Upper lobe of left lung (tissue), 6 donors: ENCODE measurements at regions not wholly inside any gene's neighbourhood (a gene's known extent, or its start where the extent isn't known, plus 50 kb on each side); places are given as distances from the start of the nearest gene placed in this dataset.

ENCODE experiments used
- ATAC-seq, 2 donors: fragments of 200-7000 bp; cut with Tn5 transposase; one replicate each; pipeline ENCODE4 v1.9.1; 2022; ENCODE audit warnings: mild to moderate bottlenecking in 2 of 2, moderate library complexity in 2 of 2; ENCODE audit not compliant: low FRiP score in 2 of 2
- DNase-seq, 2 donors: peaks; one replicate each; pipeline ENCODE4 v3.0.0-alpha.2; 2019 to 2020
- H3K27ac ChIP-seq, 4 donors: fragments of 200-600 bp; sonication (generic); one replicate each; pipeline ENCODE4 v1.5.1; 2016 to 2019
- H3K27me3 ChIP-seq, 4 donors: fragments of 200-600 bp; sonication (generic); one replicate each; pipeline ENCODE4 v1.5.1; 2017 to 2019
- H3K36me3 ChIP-seq, 4 donors: fragments of 200-600 bp; sonication (generic); one replicate each; pipeline ENCODE4 v1.5.1; 2016 to 2019
- H3K4me1 ChIP-seq, 4 donors: fragments of 200-600 bp; sonication (generic); one replicate each; pipeline ENCODE4 v1.5.1; 2018 to 2019
- H3K4me3 ChIP-seq, 4 donors: fragments of 200-600 bp; sonication (generic); one replicate each; pipeline ENCODE4 v1.5.1; 2017 to 2019; ENCODE audit warnings: mild to moderate bottlenecking in 2 of 4, moderate library complexity in 1 of 4
- H3K9me3 ChIP-seq, 4 donors: fragments of 200-600 bp; sonication (generic); one replicate each; pipeline ENCODE4 v1.5.1; 2018 to 2019
- EP300 ChIP-seq, 4 donors: sonication (generic); formaldehyde crosslinking; IDR thresholded peaks; one replicate each; pipeline ENCODE4 v1.5.1; 2017; ENCODE audit warnings: antibody characterized with exemption in 4 of 4, control low read depth in 2 of 4
- POLR2A ChIP-seq, 4 donors: fragments of 450-650 bp; IDR thresholded peaks; one replicate each; pipeline ENCODE4 v1.5.1; 2016 to 2017; ENCODE audit warnings: antibody characterized with exemption in 4 of 4, mild to moderate bottlenecking in 2 of 4
- POLR2AphosphoS5 ChIP-seq, 2 donors: sonication (generic); formaldehyde crosslinking; IDR thresholded peaks; one replicate each; pipeline ENCODE4 v1.5.1; 2017; ENCODE audit warnings: antibody characterized with exemption in 2 of 2
- WGBS, 2 donors: methylation state at CpG; one replicate each; pipeline ENCODE4 v1.1.5; 2017 to 2018; 5-methylcytosine and 5-hydroxymethylcytosine counted together
- TF ChIP-seq, protein P1 (sequence below), 6 experiments: fragments of 450-650 bp in 4 of 6; fragments of 200-600 bp in 2 of 6; sonication (generic) in 2 of 6; IDR thresholded peaks; one replicate each; pipeline ENCODE4 v1.5.1; 2016 to 2019; ENCODE audit warnings: antibody characterized with exemption in 6 of 6
- donor health status: DM: no; HTN: no; CAD: no; lungs with moderate emphysema.
- donor health status: DM: no; HTN: yes; CAD: no; lungs with severe emphysema.

DNA sequence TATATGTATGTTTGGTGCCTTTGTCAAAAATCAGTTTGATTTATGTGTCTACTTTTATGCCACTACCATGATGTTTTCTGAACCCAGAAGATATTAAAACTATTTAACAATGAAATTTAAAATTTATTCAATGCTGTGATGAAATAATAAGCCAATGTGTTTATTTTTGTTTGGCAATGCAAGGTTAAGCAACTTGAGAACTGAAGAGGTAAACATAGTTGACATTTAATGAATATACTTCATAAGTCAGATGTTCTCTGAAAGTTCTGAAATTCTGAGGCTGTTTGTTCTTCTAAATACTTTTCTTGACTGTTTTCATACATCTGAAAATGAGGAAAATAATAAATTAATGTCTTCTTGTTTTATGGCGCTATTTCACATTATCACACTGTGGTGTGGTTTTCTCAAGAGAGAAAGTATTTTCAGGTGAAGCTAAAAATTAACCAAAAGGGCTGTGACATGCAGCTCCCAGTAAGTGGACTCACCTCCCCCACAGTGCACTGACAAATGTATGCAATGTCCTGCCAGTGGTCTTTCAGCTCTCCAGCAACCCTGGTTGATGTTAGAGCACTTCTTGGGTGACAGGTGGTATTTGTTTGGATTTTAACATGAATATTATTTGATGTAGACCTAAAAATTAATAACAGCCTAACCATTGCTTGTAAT is 863.6 kb upstream of the SALL3 start:
- ATAC-seq = no peak
- no peak for DNase-seq
- Histone ChIP-seq H3K9me3 (no peaks in the 10 kb centered on the region), H3K36me3 (no peaks in the 10 kb centered on the region), H3K4me1 (no peaks in the 10 kb centered on the region), H3K4me3 (no peak overlapping the region), H3K27ac (no peak overlapping the region), H3K27me3 (no peaks in the 10 kb centered on the region)
- TF ChIP-seq EP300 (IDR thresholded peaks at IDR 0.05) (no peak), POLR2AphosphoS5 (IDR thresholded peaks at IDR 0.05) (no peak), POLR2A (IDR thresholded peaks at IDR 0.05) (no peak)
- TF ChIP-seq, protein P1, sequence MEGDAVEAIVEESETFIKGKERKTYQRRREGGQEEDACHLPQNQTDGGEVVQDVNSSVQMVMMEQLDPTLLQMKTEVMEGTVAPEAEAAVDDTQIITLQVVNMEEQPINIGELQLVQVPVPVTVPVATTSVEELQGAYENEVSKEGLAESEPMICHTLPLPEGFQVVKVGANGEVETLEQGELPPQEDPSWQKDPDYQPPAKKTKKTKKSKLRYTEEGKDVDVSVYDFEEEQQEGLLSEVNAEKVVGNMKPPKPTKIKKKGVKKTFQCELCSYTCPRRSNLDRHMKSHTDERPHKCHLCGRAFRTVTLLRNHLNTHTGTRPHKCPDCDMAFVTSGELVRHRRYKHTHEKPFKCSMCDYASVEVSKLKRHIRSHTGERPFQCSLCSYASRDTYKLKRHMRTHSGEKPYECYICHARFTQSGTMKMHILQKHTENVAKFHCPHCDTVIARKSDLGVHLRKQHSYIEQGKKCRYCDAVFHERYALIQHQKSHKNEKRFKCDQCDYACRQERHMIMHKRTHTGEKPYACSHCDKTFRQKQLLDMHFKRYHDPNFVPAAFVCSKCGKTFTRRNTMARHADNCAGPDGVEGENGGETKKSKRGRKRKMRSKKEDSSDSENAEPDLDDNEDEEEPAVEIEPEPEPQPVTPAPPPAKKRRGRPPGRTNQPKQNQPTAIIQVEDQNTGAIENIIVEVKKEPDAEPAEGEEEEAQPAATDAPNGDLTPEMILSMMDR (IDR thresholded peaks at IDR 0.05) = no peak
- WGBS, 2 donors = 70 to 78% methylated on average over 1 of the region's 1 CpG

DNA sequence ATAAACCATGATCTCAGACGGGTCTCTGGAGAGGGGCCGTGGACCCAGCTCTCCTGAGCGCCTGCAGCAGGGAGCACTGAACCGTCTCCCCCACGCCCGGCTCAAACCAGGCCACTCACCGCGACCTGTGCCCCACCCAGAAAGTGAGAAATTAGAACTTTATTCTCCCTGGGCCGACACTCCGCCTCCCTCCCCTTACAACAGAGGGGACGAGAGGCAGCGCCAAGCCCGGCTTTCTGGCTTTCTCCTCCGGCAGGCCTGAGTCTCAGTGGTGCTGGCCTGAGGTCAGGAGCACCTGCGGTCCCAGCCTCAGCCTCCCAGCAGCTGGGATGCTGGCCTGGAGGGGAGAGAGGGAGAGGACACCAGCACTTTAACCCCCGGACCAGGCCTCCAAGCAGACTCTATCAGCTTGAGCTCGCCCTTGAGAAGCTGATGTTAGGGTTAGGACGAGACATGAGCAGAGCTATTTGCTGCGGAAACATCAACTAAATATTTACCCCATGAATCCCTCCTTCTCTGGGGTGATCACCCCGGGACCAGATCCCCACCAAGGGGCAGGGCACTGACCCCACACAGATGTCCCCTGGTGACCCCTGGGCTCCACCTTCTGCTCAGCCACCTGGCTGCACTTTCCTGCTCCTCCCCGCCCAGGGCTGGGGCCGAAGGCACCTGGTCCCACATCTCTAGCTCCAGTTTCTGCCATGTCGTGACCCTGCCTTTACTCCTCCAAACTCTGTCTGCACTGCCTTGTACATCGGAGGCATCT is 856.3 kb upstream of the SALL3 start:
- 79 to 82% methylated on average over 16 to 24 of the region's 24 CpGs for WGBS, 2 donors
- Histone ChIP-seq H3K9me3 (no peaks in the 10 kb centered on the region), H3K27me3 (no peaks in the 10 kb centered on the region), H3K36me3 (no peaks in the 10 kb centered on the region), H3K4me1 (no peaks in the 10 kb centered on the region), H3K27ac (peak overlapping the region in 3 of 4 donors; percentile 34 to 43 (median 37)), H3K4me3 (no peak overlapping the region)
- ATAC-seq (peak in 1 of 2 donors; percentile 4), DNase-seq (peak in 1 of 2 donors; percentile 47)
- TF ChIP-seq, protein P1 (IDR thresholded peaks at IDR 0.05) = no peak
- no peak for TF ChIP-seq EP300 (IDR thresholded peaks at IDR 0.05)
- no peak for TF ChIP-seq POLR2AphosphoS5 (IDR thresholded peaks at IDR 0.05)
- TF ChIP-seq POLR2A (IDR thresholded peaks at IDR 0.05) = no peak

DNA sequence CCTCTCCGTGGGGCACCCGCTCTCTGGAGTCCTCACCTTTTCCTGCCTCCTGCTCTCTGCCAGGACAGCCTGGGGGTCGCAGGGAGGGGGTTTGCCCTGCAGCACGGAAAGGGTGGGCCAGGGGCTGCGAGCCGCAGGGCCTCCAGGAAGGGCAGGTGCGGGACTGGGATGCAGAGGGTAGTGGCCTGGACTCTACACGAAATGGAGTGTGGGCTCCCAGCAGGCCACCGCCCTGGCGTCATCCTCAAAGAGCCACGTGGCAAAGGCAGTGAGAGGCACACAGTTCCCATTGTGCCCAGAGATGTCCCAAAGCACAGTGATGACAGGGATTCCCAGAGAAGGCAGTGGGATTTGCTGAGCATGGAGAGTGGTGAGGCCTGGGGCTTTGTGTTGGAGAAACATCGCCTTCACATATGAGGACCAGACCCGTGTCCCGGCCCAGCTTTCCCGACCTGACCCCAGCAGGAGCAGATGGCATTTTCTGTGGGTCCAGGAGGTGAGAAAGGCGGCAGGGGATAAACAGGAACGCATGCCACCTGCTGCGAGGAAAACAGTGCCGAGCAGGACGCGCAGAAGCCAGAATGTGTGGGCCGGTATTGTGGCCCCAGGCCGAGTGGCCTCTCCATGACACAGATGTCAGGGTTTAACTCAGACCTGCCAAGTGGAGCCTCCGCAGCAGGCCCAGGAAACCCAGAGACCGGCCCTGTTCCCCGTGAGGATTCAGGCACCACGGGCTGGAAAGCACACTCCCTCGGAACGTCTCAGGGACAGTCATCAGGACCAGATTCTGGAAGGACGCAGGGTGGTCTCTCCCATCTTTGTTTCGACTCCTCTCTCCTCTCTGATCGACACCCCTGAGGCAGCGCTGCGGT is 855.5 kb upstream of the SALL3 start:
- ATAC-seq = no peak
- TF ChIP-seq POLR2A (IDR thresholded peaks at IDR 0.05) = no peak
- Histone ChIP-seq H3K9me3 (no peaks in the 10 kb centered on the region), H3K36me3 (no peaks in the 10 kb centered on the region), H3K4me1 (no peaks in the 10 kb centered on the region), H3K27ac (no peak overlapping the region), H3K27me3 (no peaks in the 10 kb centered on the region), H3K4me3 (no peak overlapping the region)
- DNase-seq = peak in 1 of 2 donors; percentile 47
- 89 to 93% methylated on average over 14 to 34 of the region's 34 CpGs for WGBS, 2 donors

DNA sequence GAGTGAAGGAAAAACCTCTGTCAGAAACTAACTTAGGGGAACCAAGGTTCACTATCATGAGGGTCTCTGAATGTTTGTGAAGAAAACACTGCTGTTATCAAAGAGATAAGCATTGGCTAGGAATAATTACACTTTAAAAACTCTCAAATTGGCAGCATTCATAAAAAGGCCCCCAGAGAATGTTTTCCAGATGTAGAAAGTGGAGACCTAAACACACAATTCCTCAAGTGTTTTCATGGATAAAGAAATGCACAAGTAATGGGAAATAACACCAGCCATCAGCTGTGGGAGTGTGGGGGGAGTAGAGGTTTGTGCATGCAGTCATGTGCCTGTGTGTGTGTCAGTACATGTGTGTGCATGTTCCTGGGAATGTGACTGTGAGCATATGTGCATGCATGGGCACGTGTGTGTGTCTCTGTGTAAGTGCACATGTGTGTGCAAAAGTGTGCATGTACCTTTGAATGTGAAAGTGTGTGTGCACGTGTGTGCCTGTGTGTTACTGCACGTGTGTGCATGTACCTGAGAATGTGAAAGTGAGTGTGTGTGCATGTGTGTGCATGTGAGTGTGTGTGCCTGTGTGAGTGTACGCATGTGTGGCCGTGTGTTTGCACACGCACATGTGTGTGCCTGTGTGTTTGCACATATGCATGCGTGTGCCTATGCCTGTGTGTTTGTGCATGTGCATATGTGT is 854.3 kb upstream of the SALL3 start:
- ATAC-seq = no peak
- no peaks in the 10 kb centered on the region for H3K27me3 ChIP-seq
- 76 to 96% methylated on average over 7 of the region's 7 CpGs for WGBS, 2 donors
- H3K27ac ChIP-seq = no peak overlapping the region
- DNase-seq = no peak
- no peaks in the 10 kb centered on the region for H3K9me3 ChIP-seq
- H3K4me3 ChIP-seq = no peak overlapping the region
- TF ChIP-seq POLR2A (IDR thresholded peaks at IDR 0.05) (no peak), EP300 (IDR thresholded peaks at IDR 0.05) (no peak), POLR2AphosphoS5 (IDR thresholded peaks at IDR 0.05) (no peak)
- TF ChIP-seq, protein P1 (IDR thresholded peaks at IDR 0.05) = no peak
- no peaks in the 10 kb centered on the region for H3K4me1 ChIP-seq
- no peaks in the 10 kb centered on the region for H3K36me3 ChIP-seq
